HEK293 (cell line): ENCODE measurements at regions not wholly inside any gene's neighbourhood (a gene's known extent, or its start where the extent isn't known, plus 50 kb on each side); places are given as distances from the start of the nearest gene placed in this dataset.

Experiments
- CTCF ChIA-PET: fragments of 350-600 bp; formaldehyde crosslinking; extraction: SDS; loops from one replicate; lab custom pipeline; 2021; ENCODE audit warnings: antibody characterized with exemption; lab: Yijun Ruan, JAX
- POLR2A ChIA-PET: fragments of 300-600 bp; formaldehyde crosslinking; extraction: SDS; loops from one replicate; lab custom pipeline; 2020; ENCODE audit warnings: antibody characterized with exemption, inconsistent platforms; lab: Yijun Ruan, JAX
- H3K27ac ChIP-seq: fragments of 200-500 bp; sonication (Bioruptor generic); 2 replicates; pipeline ENCODE4 v1.5.1; 2014; ENCODE audit warnings: low read depth, low read length, control low read depth, inconsistent platforms; ENCODE audit errors: extremely low read depth
- H3K36me3 ChIP-seq, 2 experiments: fragments of 200-500 bp in 1 of 2; sonication (Bioruptor generic) in 1 of 2; 1 replicate in 1 of 2; 2 replicates in 1 of 2; pipeline ENCODE4 v1.5.1; 2014 to 2017; ENCODE audit warnings: inconsistent platforms in 2 of 2, low read length in 2 of 2; ENCODE audit not compliant: control insufficient read depth in 2 of 2, insufficient read depth in 1 of 2
- H3K4me1 ChIP-seq: fragments of 200-500 bp; sonication (Bioruptor generic); 2 replicates; pipeline ENCODE4 v1.5.1; 2014; ENCODE audit warnings: mild to moderate bottlenecking, low read length, inconsistent platforms; ENCODE audit not compliant: control insufficient read depth, insufficient read depth
- H3K4me3 ChIP-seq: 2 replicates; pipeline ENCODE4 v1.5.1; 2011; ENCODE audit warnings: low read depth, mild to moderate bottlenecking, control low read depth, low read length, moderate library complexity
- H3K9me3 ChIP-seq: fragments of 200-500 bp; sonication (Bioruptor generic); 2 replicates; pipeline ENCODE4 v1.5.1; 2014; ENCODE audit warnings: low read depth, low read length, inconsistent platforms; ENCODE audit not compliant: control insufficient read depth, insufficient read depth
- IKZF3 ChIP-seq: fragments of 450-650 bp; IDR thresholded peaks from 2 replicates; pipeline ENCODE4 v1.5.0; 2018; ENCODE audit warnings: missing biosample characterization, mild to moderate bottlenecking, missing genetic modification characterization, moderate library complexity
- MEIS1 ChIP-seq: sonication (generic); formaldehyde crosslinking; IDR thresholded peaks from 2 replicates; pipeline ENCODE4 v1.8.1; 2022; ENCODE audit warnings: missing genetic modification reagents, mild to moderate bottlenecking, borderline replicate concordance
- REST ChIP-seq: fragments of 450-650 bp; formaldehyde crosslinking; IDR thresholded peaks from 2 replicates; pipeline ENCODE4 v1.5.1; 2016; ENCODE audit warnings: missing biosample characterization, missing genetic modification characterization
- TRIM28 ChIP-seq: IDR thresholded peaks from 2 replicates; pipeline ENCODE4 v1.6.1; 2011; ENCODE audit warnings: low read length, control low read depth, borderline replicate concordance
- WT1 ChIP-seq: fragments of 450-650 bp; formaldehyde crosslinking; IDR thresholded peaks from 2 replicates; pipeline ENCODE4 v1.5.1; 2016; ENCODE audit warnings: missing biosample characterization, missing genetic modification characterization
- ZBTB6 ChIP-seq: fragments of 450-650 bp; formaldehyde crosslinking; IDR thresholded peaks from 2 replicates; pipeline ENCODE4 v1.5.1; 2017; ENCODE audit warnings: missing biosample characterization, missing genetic modification characterization
- ZNF148 ChIP-seq: fragments of 450-650 bp; formaldehyde crosslinking; IDR thresholded peaks from 2 replicates; pipeline ENCODE4 v1.5.0; 2017; ENCODE audit warnings: missing biosample characterization, missing genetic modification characterization, borderline replicate concordance
- ZNF354C ChIP-seq: fragments of 450-650 bp; formaldehyde crosslinking; IDR thresholded peaks from 2 replicates; pipeline ENCODE4 v1.5.1; 2016; ENCODE audit warnings: missing biosample characterization, missing genetic modification characterization, low read depth, borderline replicate concordance
- ZNF366 ChIP-seq: fragments of 450-650 bp; formaldehyde crosslinking; conservative IDR thresholded peaks from 2 replicates; pipeline ENCODE4 v1.5.1; 2016; ENCODE audit warnings: missing biosample characterization, missing genetic modification characterization
- ZNF391 ChIP-seq: fragments of 450-650 bp; formaldehyde crosslinking; IDR thresholded peaks from 2 replicates; pipeline ENCODE4 v1.5.1; 2016; ENCODE audit warnings: low read depth, missing biosample characterization, missing genetic modification characterization, borderline replicate concordance
- ZNF426 ChIP-seq: fragments of 450-650 bp; formaldehyde crosslinking; IDR thresholded peaks from 2 replicates; pipeline ENCODE4 v1.5.1; 2017; ENCODE audit warnings: missing biosample characterization, missing genetic modification characterization, mild to moderate bottlenecking, inconsistent platforms, moderate library complexity
- ZNF449 ChIP-seq: fragments of 450-650 bp; formaldehyde crosslinking; IDR thresholded peaks from 2 replicates; pipeline ENCODE4 v1.5.1; 2017; ENCODE audit warnings: missing biosample characterization, mild to moderate bottlenecking, missing genetic modification characterization, moderate library complexity
- ZNF513 ChIP-seq: fragments of 450-650 bp; IDR thresholded peaks from 2 replicates; pipeline ENCODE4 v1.5.1; 2018; ENCODE audit warnings: missing biosample characterization, missing genetic modification characterization
- ZNF518A ChIP-seq: fragments of 450-650 bp; formaldehyde crosslinking; conservative IDR thresholded peaks from 2 replicates; pipeline ENCODE4 v1.5.1; 2016; ENCODE audit warnings: low read depth, missing biosample characterization, missing genetic modification characterization
- ZNF707 ChIP-seq: fragments of 450-650 bp; formaldehyde crosslinking; IDR thresholded peaks from 2 replicates; pipeline ENCODE4 v1.5.1; 2016; ENCODE audit warnings: missing biosample characterization, missing genetic modification characterization
- ZSCAN18 ChIP-seq: fragments of 450-650 bp; formaldehyde crosslinking; IDR thresholded peaks from 2 replicates; pipeline ENCODE4 v1.5.1; 2016; ENCODE audit warnings: missing biosample characterization, missing genetic modification characterization

GRCh38 chr4:97150966-97151365 is 992.3 kb downstream of the STPG2 start (continued):
- TF ChIP-seq REST (tag by site-specific recombination) (no peak), ZNF354C (tag by site-specific recombination) (no peak), ZNF426 (no peak), ZNF391 (no peak), ZNF449 (tag by site-specific recombination) (no peak), ZBTB6 (tag by site-specific recombination) (no peak), WT1 (tag by site-specific recombination) (no peak)

GRCh38 chr4:97152149-97152548 is 991.1 kb downstream of the STPG2 start:
- Histone ChIP-seq H3K27ac (no peak overlapping the region), H3K4me1 (no peaks in the 10 kb centered on the region), H3K9me3 (no peaks in the 10 kb centered on the region), H3K4me3 (no peak overlapping the region), H3K36me3 (no peaks in the 10 kb centered on the region)
- TF ChIP-seq TRIM28 (no peak), ZNF148 (no peak), ZNF366 (tag by site-specific recombination) (no peak), IKZF3 (tag by site-specific recombination) (no peak), ZSCAN18 (tag by site-specific recombination) (no peak), ZNF707 (tag by site-specific recombination) (no peak)
- ChIA-PET CTCF (interaction anchor here (0.6 kb wide), 1 partner anchor 580 kb away, joined by 5 read pairs; no protein-coding TSS in a partner anchor), POLR2A (no interaction called here)

GRCh38 chr4:97153042-97153441 is 990.2 kb downstream of the STPG2 start:
- no peaks in the 10 kb centered on the region for H3K36me3 ChIP-seq
- no peak overlapping the region for H3K4me3 ChIP-seq
- POLR2A ChIA-PET = no interaction called here
- CTCF ChIA-PET = interaction anchor here (0.5 to 0.7 kb wide), 7 partner anchors 30 to 1512 kb away, joined by 3 to 5 read pairs (median 4); no protein-coding TSS in a partner anchor
- H3K27ac ChIP-seq = no peak overlapping the region
- no peaks in the 10 kb centered on the region for H3K4me1 ChIP-seq
- TF ChIP-seq ZNF513 (tag by site-specific recombination) (no peak), MEIS1 (CRISPR knock-in tag) (no peak), ZNF518A (no peak)
- H3K9me3 ChIP-seq = no peaks in the 10 kb centered on the region
